PC-9 (cell line): ENCODE measurements at regions not wholly inside any gene's neighbourhood (a gene's known extent, or its start where the extent isn't known, plus 50 kb on each side); places are given as distances from the start of the nearest gene placed in this dataset.
"Not testable (repeated sequence)": the region's sequence is repeated elsewhere in the genome, so short reads cannot be mapped to it uniquely, and the experiment has no call there.

Experiments used
- BruUV-seq: library from RNA; stranded (reverse); fragments of 400-500 nt; replicated peaks from 2 replicates; lab custom pipeline; 2021; lab: Mats Ljungman, UMichigan
- CTCF ChIA-PET: fragments of 300-600 bp; sonication (Branson Sonifier 250); formaldehyde crosslinking; loops from one replicate; lab custom pipeline; 2022; ENCODE audit warnings: antibody characterized with exemption; lab: Charles Lee
- POLR2A ChIA-PET: fragments of 300-600 bp; sonication (Branson Sonifier 250); formaldehyde crosslinking; loops from one replicate; lab custom pipeline; 2022; ENCODE audit warnings: antibody characterized with exemption; ENCODE audit not compliant: unreplicated experiment; lab: Charles Lee
- DNase-seq, 2 experiments: peaks; one replicate each; pipeline versions ENCODE4 v3.0.0 to v3.0.0-alpha.2; 2015 to 2022; ENCODE audit warnings: mixed read lengths in 1 of 2
- H2AFZ ChIP-seq: fragments of 200-600 bp; sonication (generic); 2 replicates; pipeline ENCODE4 v1.8.1; 2017; ENCODE audit warnings: antibody characterized with exemption
- H3F3A ChIP-seq: fragments of 200-600 bp; sonication (generic); 2 replicates; pipeline ENCODE4 v1.8.1; 2017; ENCODE audit warnings: antibody characterized with exemption, mild to moderate bottlenecking, low read depth; ENCODE audit not compliant: insufficient read depth
- H3K27ac ChIP-seq: fragments of 200-600 bp; sonication (generic); 2 replicates; pipeline ENCODE4 v1.6.1; 2016; ENCODE audit warnings: mixed run types
- H3K27me3 ChIP-seq: fragments of 200-600 bp; sonication (generic); 2 replicates; pipeline ENCODE4 v1.6.1; 2016; ENCODE audit warnings: low read depth, mixed run types; ENCODE audit not compliant: insufficient read depth
- H3K36me3 ChIP-seq: fragments of 200-600 bp; sonication (generic); 2 replicates; pipeline ENCODE4 v1.6.1; 2016; ENCODE audit warnings: low read depth, mixed run types
- H3K4me1 ChIP-seq: fragments of 200-600 bp; sonication (generic); replicated peaks from 2 replicates; pipeline ENCODE4 v1.6.1; 2016; ENCODE audit warnings: mixed run types; ENCODE audit not compliant: insufficient read depth
- H3K4me2 ChIP-seq: fragments of 200-600 bp; sonication (generic); 2 replicates; pipeline ENCODE4 v1.6.1; 2017; ENCODE audit warnings: mixed run types
- H3K4me3 ChIP-seq: fragments of 200-600 bp; sonication (generic); 2 replicates; pipeline ENCODE4 v1.6.1; 2016; ENCODE audit warnings: mixed run types
- H3K79me2 ChIP-seq: fragments of 200-600 bp; sonication (generic); 2 replicates; pipeline ENCODE4 v1.6.1; 2017; ENCODE audit warnings: low read depth, mixed run types
- H3K9me2 ChIP-seq: fragments of 200-600 bp; sonication (generic); 2 replicates; pipeline ENCODE4 v1.8.1; 2017; ENCODE audit warnings: mild to moderate bottlenecking; ENCODE audit not compliant: insufficient read depth
- H3K9me3 ChIP-seq: fragments of 200-600 bp; sonication (generic); 2 replicates; pipeline ENCODE4 v1.8.1; 2016; ENCODE audit warnings: low read depth; ENCODE audit not compliant: insufficient read depth
- H4K20me1 ChIP-seq: fragments of 200-600 bp; sonication (generic); 2 replicates; pipeline ENCODE4 v1.8.1; 2017; ENCODE audit not compliant: insufficient read depth
- EZH2 ChIP-seq: fragments of 200-600 bp; sonication (generic); IDR thresholded peaks from 2 replicates; pipeline ENCODE4 v1.8.0; 2017; ENCODE audit warnings: antibody characterized with exemption, low read depth
- intact Hi-C: fragments of 100-400 bp; cut with micrococcal nuclease; formaldehyde crosslinking; loops from one replicate; pipeline ENCODE4 v1.10.0; 2022; ENCODE audit not compliant: unreplicated experiment
- TF ChIP-seq, protein P1 (sequence below): fragments of 200-600 bp; sonication (generic); conservative IDR thresholded peaks from 2 replicates; pipeline ENCODE4 v1.6.1; 2017; ENCODE audit warnings: mixed run types, antibody characterized with exemption, mild to moderate bottlenecking, moderate library complexity

GRCh38 chr2:139427164-139427563 is 647.0 kb upstream of the NXPH2 start:
- H2AFZ ChIP-seq = no peak overlapping the region
- H3K9me3 ChIP-seq = no peaks in the 10 kb centered on the region
- intact Hi-C loops = no loop called here
- ChIA-PET POLR2A (no interaction called here), CTCF (no interaction called here)
- no peaks in the 10 kb centered on the region for H3F3A ChIP-seq
- no peak overlapping the region for H3K27ac ChIP-seq
- no peaks in the 10 kb centered on the region for H3K36me3 ChIP-seq
- H3K4me3 ChIP-seq = no peak overlapping the region
- no peaks in the 10 kb centered on the region for H3K4me1 ChIP-seq
- H3K27me3 ChIP-seq = no peaks in the 10 kb centered on the region
- DNase-seq = no peak
- BruUV-seq = no TSS peak
- no peaks in the 10 kb centered on the region for H3K9me2 ChIP-seq
- TF ChIP-seq, protein P1, sequence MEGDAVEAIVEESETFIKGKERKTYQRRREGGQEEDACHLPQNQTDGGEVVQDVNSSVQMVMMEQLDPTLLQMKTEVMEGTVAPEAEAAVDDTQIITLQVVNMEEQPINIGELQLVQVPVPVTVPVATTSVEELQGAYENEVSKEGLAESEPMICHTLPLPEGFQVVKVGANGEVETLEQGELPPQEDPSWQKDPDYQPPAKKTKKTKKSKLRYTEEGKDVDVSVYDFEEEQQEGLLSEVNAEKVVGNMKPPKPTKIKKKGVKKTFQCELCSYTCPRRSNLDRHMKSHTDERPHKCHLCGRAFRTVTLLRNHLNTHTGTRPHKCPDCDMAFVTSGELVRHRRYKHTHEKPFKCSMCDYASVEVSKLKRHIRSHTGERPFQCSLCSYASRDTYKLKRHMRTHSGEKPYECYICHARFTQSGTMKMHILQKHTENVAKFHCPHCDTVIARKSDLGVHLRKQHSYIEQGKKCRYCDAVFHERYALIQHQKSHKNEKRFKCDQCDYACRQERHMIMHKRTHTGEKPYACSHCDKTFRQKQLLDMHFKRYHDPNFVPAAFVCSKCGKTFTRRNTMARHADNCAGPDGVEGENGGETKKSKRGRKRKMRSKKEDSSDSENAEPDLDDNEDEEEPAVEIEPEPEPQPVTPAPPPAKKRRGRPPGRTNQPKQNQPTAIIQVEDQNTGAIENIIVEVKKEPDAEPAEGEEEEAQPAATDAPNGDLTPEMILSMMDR = no peak
- no peak for TF ChIP-seq EZH2
- H3K79me2 ChIP-seq = no peaks in the 10 kb centered on the region
- H4K20me1 ChIP-seq = no peaks in the 10 kb centered on the region
- H3K4me2 ChIP-seq = no peak overlapping the region

DNA sequence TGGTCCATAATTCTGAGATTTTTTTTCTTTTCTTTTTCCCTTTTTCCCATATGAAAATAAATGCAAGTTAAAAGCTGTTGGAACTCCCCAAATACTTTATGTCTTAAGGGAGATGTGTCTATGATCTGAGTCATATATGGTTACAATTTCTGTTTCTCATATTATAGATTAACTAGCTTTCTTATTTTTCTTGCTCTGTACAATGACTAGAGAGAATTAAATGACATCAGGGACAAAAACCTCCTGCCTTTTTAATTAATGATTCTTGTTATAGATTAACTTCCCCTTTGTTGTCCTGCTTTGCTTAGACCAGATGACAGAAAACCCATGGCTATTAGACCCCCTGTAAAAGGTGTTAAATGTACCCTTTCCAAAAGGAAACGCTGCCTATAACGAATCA is 643.9 kb upstream of the NXPH2 start:
- TF ChIP-seq EZH2 = no peak
- TF ChIP-seq, protein P1 = no peak
- POLR2A ChIA-PET = no interaction called here
- Histone ChIP-seq H3K27me3 (no peaks in the 10 kb centered on the region), H3K4me1 (no peaks in the 10 kb centered on the region), H3K36me3 (no peaks in the 10 kb centered on the region), H3K9me2 (no peaks in the 10 kb centered on the region), H3K9me3 (no peaks in the 10 kb centered on the region), H3K4me3 (no peak overlapping the region), H3K4me2 (no peak overlapping the region), H3K79me2 (no peaks in the 10 kb centered on the region), H2AFZ (no peak overlapping the region), H3K27ac (no peak overlapping the region), H3F3A (no peaks in the 10 kb centered on the region), H4K20me1 (no peaks in the 10 kb centered on the region)
- CTCF ChIA-PET = no interaction called here
- no peak for DNase-seq
- BruUV-seq = no TSS peak
- intact Hi-C loops = no loop called here

DNA sequence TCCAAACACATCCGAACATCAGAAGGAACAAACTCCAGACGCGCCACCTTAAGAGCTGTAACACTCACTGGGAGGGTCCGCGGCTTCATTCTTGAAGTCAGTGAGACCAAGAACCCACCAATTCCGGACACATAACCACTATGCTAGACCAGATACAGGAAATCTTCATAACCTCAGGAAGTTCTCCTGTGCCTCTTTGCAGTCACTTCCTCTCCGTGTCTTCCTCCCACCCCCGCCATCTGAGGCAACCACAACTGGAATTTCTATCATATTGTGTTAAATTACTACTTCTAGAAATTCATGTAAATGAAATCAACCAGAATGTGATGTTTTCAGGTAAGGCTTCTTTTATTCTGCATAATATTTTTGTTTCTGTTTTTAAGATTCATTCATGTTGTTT is 631.0 kb upstream of the NXPH2 start:
- Histone ChIP-seq H3K9me2 (no peaks in the 10 kb centered on the region), H3K79me2 (no peaks in the 10 kb centered on the region), H3K27ac (no peak overlapping the region), H3K9me3 (no peaks in the 10 kb centered on the region), H3F3A (no peaks in the 10 kb centered on the region), H3K27me3 (no peaks in the 10 kb centered on the region), H3K4me3 (no peak overlapping the region), H3K4me2 (no peak overlapping the region), H4K20me1 (no peaks in the 10 kb centered on the region), H2AFZ (no peak overlapping the region), H3K36me3 (no peaks in the 10 kb centered on the region), H3K4me1 (no peaks in the 10 kb centered on the region)
- intact Hi-C loops = no loop called here
- POLR2A ChIA-PET = no interaction called here
- CTCF ChIA-PET = no interaction called here
- TF ChIP-seq, protein P1 = no peak
- TF ChIP-seq EZH2 = no peak
- DNase-seq = no peak
- BruUV-seq = no TSS peak

GRCh38 chr2:139410833-139411174 is 630.6 kb upstream of the NXPH2 start:
- DNase-seq, H3K4me2 ChIP-seq, BruUV-seq: not testable (repeated sequence)

GRCh38 chr2:139410147-139410832 is 630.1 kb upstream of the NXPH2 start:
- H3F3A ChIP-seq, H3K9me2 ChIP-seq, POLR2A ChIA-PET, BruUV-seq, H3K4me1 ChIP-seq, H3K79me2 ChIP-seq, H3K27ac ChIP-seq, H3K36me3 ChIP-seq, H3K27me3 ChIP-seq, H3K4me3 ChIP-seq, H3K9me3 ChIP-seq, intact Hi-C loops, H4K20me1 ChIP-seq, DNase-seq, H2AFZ ChIP-seq, H3K4me2 ChIP-seq, CTCF ChIA-PET: not testable (repeated sequence)

More at GRCh38 chr2:139410833-139411174, 630.6 kb upstream of the NXPH2 start:
- H3K36me3 ChIP-seq, intact Hi-C loops, H3K27ac ChIP-seq, H2AFZ ChIP-seq, H3K27me3 ChIP-seq, H3K4me3 ChIP-seq, H4K20me1 ChIP-seq, H3K9me2 ChIP-seq, H3K9me3 ChIP-seq, H3F3A ChIP-seq, CTCF ChIA-PET, H3K4me1 ChIP-seq, H3K79me2 ChIP-seq, POLR2A ChIA-PET: not testable (repeated sequence)
